ENCODE measurements at regions not wholly inside any gene's neighbourhood (a gene's known extent, or its start where the extent isn't known, plus 50 kb on each side); places are given as distances from the start of the nearest gene placed in this dataset.

DNA sequence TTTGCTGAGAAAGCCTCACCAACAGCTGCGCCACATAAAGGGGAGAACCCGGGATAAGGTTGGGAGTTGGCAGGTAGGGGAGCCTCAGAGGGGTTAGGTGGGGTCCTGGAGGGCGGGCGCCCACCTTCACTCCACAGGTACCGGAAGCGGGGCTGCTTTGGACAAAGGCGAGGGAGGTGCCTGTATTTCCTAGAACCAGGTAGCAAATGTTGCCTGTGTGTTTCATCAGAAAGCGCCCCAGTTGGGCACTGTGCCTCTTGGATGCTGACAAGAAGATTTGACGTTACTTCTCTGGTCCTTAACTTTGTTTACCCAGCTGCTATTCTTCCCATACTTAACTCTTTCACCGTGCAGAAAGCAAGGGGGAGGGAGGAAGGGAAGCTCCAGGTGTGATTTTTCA, 278.9 kb downstream of the ZNF536 start:
- Histone ChIP-seq H3K4ac (replicated peaks; ENCODE audit: insufficient read length, low read depth, low read length) (no peak overlapping the region), H2AFZ (ENCODE audit: low read length) (no peak overlapping the region), H3K36me3 (ENCODE audit: control insufficient read depth in 2 of 4, insufficient read depth in 4 of 4, low read length in 3 of 4) (no peaks in the 10 kb centered on the region), H3K4me1 (replicated peaks in 1 of 4; ENCODE audit: control insufficient read depth in 3 of 4, insufficient read depth in 4 of 4, low read length in 3 of 4) (no peaks in the 10 kb centered on the region; a peak in 1 of 7 replicates), H2AK5ac (ENCODE audit: low read depth, low read length) (no peak overlapping the region), H3K79me2 (ENCODE audit: control insufficient read depth in 1 of 2, insufficient read depth in 2 of 2, low read length in 2 of 2) (no peaks in the 10 kb centered on the region), H3K14ac (ENCODE audit: insufficient read length) (no peak overlapping the region), H2BK20ac (ENCODE audit: low read length) (no peak overlapping the region), H4K5ac (ENCODE audit: insufficient read length, low read depth, low read length) (no peak overlapping the region), H3K27me3 (replicated peaks in 1 of 4; ENCODE audit: control insufficient read depth in 3 of 4, extremely low read depth in 1 of 4, insufficient read depth in 3 of 4, low read length in 3 of 4) (no peaks in the 10 kb centered on the region), H2BK15ac (ENCODE audit: low read length) (no peak overlapping the region), H3K27ac (ENCODE audit: low read depth, low read length) (no peak overlapping the region), H3K4me3 (ENCODE audit: extremely low read depth in 1 of 4, insufficient read depth in 2 of 4, low read depth in 3 of 4, low read length in 4 of 4) (no peak overlapping the region), H2BK120ac (replicated peaks; ENCODE audit: low read depth, low read length) (no peak overlapping the region), H3K4me2 (ENCODE audit: insufficient read depth in 1 of 2, low read depth in 2 of 2, low read length in 2 of 2) (no peak overlapping the region), H4K8ac (ENCODE audit: extremely low read depth, insufficient read depth, low read length) (no peak overlapping the region), H3K23ac (ENCODE audit: insufficient read length) (no peak overlapping the region), H3K23me2 (ENCODE audit: low read depth, low read length) (no peaks in the 10 kb centered on the region), H4K91ac (replicated peaks; ENCODE audit: insufficient read length, low read length) (no peak overlapping the region), H4K20me1 (replicated peaks in 1 of 2; ENCODE audit: control insufficient read depth in 1 of 2, insufficient read depth in 2 of 2, low read length in 2 of 2) (no peaks in the 10 kb centered on the region), H3K9me3 (ENCODE audit: insufficient read depth in 2 of 2, low read depth in 1 of 2, low read length in 1 of 2) (no peaks in the 10 kb centered on the region), H3K18ac (ENCODE audit: extremely low read depth, low read length) (no peak overlapping the region), H2BK12ac (ENCODE audit: low read depth, low read length) (no peak overlapping the region), H3K56ac (replicated peaks; ENCODE audit: insufficient read length, low read depth, low read length) (no peak overlapping the region), H3K79me1 (ENCODE audit: low read depth, low read length) (no peaks in the 10 kb centered on the region), H3K9ac (replicated peaks in 1 of 4; ENCODE audit: extremely low read depth in 1 of 4, low read depth in 3 of 4, low read length in 3 of 4) (no peak overlapping the region), H2BK5ac (ENCODE audit: low read depth, low read length) (no peak overlapping the region)
- 80% methylated on average over 10 of the region's 10 CpGs; no CpG with 5 or more reads in 1 of the 2 experiments for WGBS, 2 experiments (ENCODE audit: extremely low coverage in 1 of 2, insufficient coverage in 1 of 2, insufficient read length in 1 of 2, insufficient replicate concordance in 2 of 2, low coverage in 1 of 2, low lambda C conversion rate in 2 of 2, missing lambda C conversion rate in 1 of 2)
- CTCF ChIA-PET (ENCODE audit: partially characterized antibody): interaction anchor here (0.6 to 1.8 kb wide), 6 partner anchors 16 to 878 kb away, joined by 3 to 9 read pairs (median 4); no protein-coding TSS in a partner anchor
- DNase-seq (ENCODE audit: low read depth in 1 of 2, low spot score in 2 of 2): no peak
- FAIRE-seq: no peak
- POLR2A ChIA-PET (ENCODE audit: partially characterized antibody): interaction anchor here (1.5 kb wide), 1 partner anchor 204 kb away, joined by 3 read pairs; no protein-coding TSS in a partner anchor
- TF ChIP-seq GABPA (IDR thresholded peaks at IDR 0.05; ENCODE audit: borderline replicate concordance, insufficient read depth, low read length): no peak
- no peak for TF ChIP-seq RAD21 (IDR thresholded peaks at IDR 0.05 in 1 of 2, conservative IDR thresholded peaks at IDR 0.05 in 1 of 2; ENCODE audit: low read depth in 2 of 2, low read length in 2 of 2)
- no peak for TF ChIP-seq TCF12 (IDR thresholded peaks at IDR 0.05; ENCODE audit: low read depth, low read length)
- TF ChIP-seq EGR1 (IDR thresholded peaks at IDR 0.05; ENCODE audit: borderline replicate concordance, low read depth, low read length): no peak
- TF ChIP-seq RXRA (IDR thresholded peaks at IDR 0.05; ENCODE audit: insufficient read depth, low read depth, low read length): no peak
- TF ChIP-seq BACH1 (IDR thresholded peaks at IDR 0.05; ENCODE audit: low read length): no peak
- no peak for TF ChIP-seq KDM5A (IDR thresholded peaks at IDR 0.05; ENCODE audit: low read length)
- no peak for TF ChIP-seq FOSL1 (IDR thresholded peaks at IDR 0.05; ENCODE audit: insufficient read depth, low read depth, low read length)
- no peak for TF ChIP-seq BRCA1 (IDR thresholded peaks at IDR 0.05; ENCODE audit: low read depth, low read length)
- TF ChIP-seq CBX8 (IDR thresholded peaks at IDR 0.05; ENCODE audit: borderline replicate concordance, low read depth, low read length): no peak
- no peak for TF ChIP-seq SIN3A (conservative IDR thresholded peaks at IDR 0.05 in 1 of 2, IDR thresholded peaks at IDR 0.05 in 1 of 2; ENCODE audit: low read depth in 1 of 2, low read length in 2 of 2)
- TF ChIP-seq SP2 (IDR thresholded peaks at IDR 0.05; ENCODE audit: low read length): no peak
- TF ChIP-seq YY1 (IDR thresholded peaks at IDR 0.05; ENCODE audit: low read depth, low read length): no peak
- no peak for TF ChIP-seq SAP30 (IDR thresholded peaks at IDR 0.05; ENCODE audit: insufficient read depth, insufficient replicate concordance, low read length)
- TF ChIP-seq POU5F1 (IDR thresholded peaks at IDR 0.05; ENCODE audit: low read depth, low read length): no peak
